GM20000 (cell line): ENCODE measurements at regions not wholly inside any gene's neighbourhood (a gene's known extent, or its start where the extent isn't known, plus 50 kb on each side); places are given as distances from the start of the nearest gene placed in this dataset.

ENCODE experiments used
- DNase-seq: peaks from one replicate; pipeline ENCODE4 v3.0.0; 2012; ENCODE audit warnings: low spot score
- TF ChIP-seq, protein P1 (sequence below): IDR thresholded peaks from 2 replicates; pipeline ENCODE4 v1.5.1; 2012; ENCODE audit warnings: mild to moderate bottlenecking, control low read depth; ENCODE audit errors: extremely low read depth, missing control alignments

DNA sequence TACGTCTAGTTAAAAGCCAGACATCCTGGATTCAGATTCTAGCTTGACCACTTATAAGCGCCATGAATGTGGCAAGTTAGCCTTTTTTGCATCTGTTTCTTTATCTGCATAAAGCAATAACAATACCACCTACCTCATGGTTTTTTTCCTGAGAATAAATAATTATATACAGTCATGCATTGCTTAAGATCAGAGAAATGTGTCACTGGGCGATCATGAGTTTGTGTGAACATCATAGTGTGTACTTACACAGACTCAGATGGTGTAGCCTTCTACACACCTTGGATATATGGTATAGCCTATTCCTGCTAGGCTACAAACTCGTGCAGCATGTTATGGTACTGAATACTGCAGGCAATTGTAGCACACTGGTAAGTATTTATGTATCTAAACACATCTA is 84.7 kb upstream of the PELI1 start:
- DNase-seq = no peak

DNA sequence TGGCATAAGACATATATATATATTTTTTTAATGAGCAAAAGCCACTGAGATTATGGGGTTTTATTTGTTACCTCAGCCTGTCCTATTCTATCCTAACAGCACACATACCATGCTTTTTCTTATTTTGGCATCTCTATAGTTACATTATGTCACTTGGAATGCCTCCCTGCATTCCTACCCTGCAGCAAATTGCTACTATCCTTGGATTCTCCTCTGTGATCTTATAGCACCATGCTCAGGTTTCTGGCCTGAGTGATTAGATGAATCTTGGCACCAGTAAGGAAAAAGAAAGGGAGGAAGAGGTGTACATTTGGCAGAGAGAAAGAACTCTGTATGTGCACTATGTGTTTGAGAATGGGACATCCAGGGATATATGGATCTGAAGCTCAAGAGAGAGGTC is 86.3 kb upstream of the PELI1 start:
- TF ChIP-seq, protein P1, sequence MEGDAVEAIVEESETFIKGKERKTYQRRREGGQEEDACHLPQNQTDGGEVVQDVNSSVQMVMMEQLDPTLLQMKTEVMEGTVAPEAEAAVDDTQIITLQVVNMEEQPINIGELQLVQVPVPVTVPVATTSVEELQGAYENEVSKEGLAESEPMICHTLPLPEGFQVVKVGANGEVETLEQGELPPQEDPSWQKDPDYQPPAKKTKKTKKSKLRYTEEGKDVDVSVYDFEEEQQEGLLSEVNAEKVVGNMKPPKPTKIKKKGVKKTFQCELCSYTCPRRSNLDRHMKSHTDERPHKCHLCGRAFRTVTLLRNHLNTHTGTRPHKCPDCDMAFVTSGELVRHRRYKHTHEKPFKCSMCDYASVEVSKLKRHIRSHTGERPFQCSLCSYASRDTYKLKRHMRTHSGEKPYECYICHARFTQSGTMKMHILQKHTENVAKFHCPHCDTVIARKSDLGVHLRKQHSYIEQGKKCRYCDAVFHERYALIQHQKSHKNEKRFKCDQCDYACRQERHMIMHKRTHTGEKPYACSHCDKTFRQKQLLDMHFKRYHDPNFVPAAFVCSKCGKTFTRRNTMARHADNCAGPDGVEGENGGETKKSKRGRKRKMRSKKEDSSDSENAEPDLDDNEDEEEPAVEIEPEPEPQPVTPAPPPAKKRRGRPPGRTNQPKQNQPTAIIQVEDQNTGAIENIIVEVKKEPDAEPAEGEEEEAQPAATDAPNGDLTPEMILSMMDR = no peak
- no peak for DNase-seq

More for the DNA sequence above, 84.7 kb upstream of the PELI1 start:
- TF ChIP-seq, protein P1 = no peak

DNA sequence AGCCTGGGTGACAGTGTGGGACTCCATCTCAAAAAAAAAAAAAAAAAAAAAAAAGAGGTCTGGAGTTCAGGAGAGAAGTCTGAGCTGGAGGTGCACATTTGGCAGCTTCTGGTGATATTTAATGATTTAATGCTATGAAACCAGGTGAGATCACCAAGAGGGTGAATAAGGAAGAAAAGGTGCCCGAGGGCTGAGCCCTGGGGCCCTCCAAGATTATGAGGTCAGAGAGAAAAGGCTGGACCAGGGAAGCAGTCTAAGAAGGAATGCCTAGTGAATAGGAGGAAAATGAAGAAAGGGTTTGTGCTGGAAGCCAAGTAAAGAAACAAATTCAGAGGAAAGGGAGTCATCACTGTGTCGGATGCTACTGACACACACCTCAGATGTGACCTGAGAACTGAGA is 88.0 kb upstream of the PELI1 start:
- TF ChIP-seq, protein P1 = no peak
- no peak for DNase-seq

DNA sequence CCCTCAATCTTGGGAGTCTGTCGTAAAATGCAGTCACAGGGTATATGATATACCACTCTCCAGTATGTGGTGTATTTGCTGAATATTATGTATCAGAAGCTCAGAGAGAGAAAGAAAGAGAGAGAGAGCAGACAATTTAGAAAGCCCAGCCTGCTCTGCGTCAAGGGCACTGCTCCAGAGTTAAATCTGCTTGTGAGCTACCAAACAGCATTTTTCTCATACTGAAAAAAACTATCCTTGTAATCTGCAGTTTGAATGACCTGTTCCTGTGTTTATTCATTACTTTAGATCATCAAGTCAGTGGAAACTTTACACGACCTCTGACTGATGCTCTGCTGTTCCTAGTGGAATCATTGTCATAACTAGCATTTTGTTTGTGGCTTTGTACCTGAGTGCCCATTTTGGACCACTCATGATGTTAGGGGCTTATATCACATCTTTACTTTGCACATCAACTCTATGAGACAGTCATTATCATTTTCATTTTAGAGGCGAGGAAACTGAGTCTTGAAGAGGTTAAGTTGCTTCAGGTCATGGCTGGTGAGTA is 89.2 kb upstream of the PELI1 start:
- DNase-seq = no peak
- TF ChIP-seq, protein P1 = no peak

DNA sequence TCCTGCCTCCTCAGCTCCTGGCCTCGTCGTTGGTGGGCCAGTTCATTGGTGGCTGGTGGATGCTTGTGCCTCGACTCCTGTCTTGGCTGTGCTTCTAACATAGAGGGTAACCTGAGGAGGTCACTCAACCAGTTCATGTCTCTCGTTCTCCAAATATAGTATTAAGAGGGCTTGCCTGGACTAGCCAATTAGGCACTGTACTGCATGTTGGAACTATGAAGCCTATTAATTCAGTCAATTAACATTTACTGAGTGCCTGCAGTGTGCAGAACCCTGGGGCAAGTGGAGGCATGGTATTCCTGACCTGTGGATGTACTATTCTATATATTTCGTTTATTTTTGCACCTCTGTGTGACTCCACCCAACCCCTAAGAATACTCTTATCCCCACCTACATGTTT is 89.9 kb upstream of the PELI1 start:
- no peak for DNase-seq
- TF ChIP-seq, protein P1 = no peak

DNA sequence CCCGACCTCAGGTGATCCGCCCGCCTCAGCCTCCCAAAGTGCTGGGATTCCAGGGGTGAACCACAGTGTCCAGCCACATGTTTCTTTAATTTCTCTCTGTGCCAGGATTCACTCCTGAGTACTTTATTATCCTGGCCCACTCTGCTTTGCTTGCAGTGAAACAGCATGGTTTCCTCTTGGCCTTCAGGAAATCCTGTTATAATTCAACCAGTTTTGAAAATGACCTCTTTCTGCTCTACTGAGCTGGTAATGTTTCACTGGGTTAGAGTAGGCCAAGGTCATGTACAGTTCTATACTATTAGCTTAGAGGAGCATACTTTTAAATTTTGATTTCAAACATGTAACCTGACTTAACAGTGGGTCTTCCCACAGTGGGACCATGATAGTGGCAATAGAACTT is 90.6 kb upstream of the PELI1 start:
- TF ChIP-seq, protein P1 = no peak
- no peak for DNase-seq

DNA sequence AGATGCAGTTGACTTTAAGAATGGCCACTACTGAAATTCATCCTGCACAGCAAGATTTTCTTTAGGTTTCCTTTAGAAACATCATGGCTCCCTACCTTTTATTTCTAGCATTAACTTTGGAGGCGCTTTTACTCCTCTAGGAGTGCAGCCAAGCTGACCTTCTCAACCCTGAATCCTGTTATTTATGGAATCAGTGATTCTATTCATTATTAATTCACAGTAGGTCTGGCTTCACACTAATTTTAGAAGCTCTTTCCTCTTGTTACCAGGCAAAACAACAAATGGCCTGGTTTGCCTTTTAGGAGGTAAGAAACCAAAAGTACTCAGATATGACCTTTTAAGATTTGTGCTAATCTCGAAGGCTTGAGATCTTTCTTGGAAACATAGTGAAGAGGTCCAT is 93.0 kb upstream of the PELI1 start:
- no peak for DNase-seq
- TF ChIP-seq, protein P1 = no peak
